VCaP (cell line): ENCODE measurements at regions not wholly inside any gene's neighbourhood (a gene's known extent, or its start where the extent isn't known, plus 50 kb on each side); places are given as distances from the start of the nearest gene placed in this dataset.
A peak's percentile ranks its signal among the peaks of the same experiment; 100 is the strongest.

Source experiments
- H3K27ac ChIP-seq: fragments of 450-650 bp; 2 replicates; pipeline ENCODE4 v1.5.1; 2017
- TF ChIP-seq, protein P1 (sequence below): fragments of 450-650 bp; conservative IDR thresholded peaks from 2 replicates; pipeline ENCODE4 v1.5.1; 2017; ENCODE audit warnings: mild to moderate bottlenecking, moderate library complexity

GRCh38 chr5:117889596-117889995, 1098.8 kb downstream of the DTWD2 start:
- TF ChIP-seq, protein P1, sequence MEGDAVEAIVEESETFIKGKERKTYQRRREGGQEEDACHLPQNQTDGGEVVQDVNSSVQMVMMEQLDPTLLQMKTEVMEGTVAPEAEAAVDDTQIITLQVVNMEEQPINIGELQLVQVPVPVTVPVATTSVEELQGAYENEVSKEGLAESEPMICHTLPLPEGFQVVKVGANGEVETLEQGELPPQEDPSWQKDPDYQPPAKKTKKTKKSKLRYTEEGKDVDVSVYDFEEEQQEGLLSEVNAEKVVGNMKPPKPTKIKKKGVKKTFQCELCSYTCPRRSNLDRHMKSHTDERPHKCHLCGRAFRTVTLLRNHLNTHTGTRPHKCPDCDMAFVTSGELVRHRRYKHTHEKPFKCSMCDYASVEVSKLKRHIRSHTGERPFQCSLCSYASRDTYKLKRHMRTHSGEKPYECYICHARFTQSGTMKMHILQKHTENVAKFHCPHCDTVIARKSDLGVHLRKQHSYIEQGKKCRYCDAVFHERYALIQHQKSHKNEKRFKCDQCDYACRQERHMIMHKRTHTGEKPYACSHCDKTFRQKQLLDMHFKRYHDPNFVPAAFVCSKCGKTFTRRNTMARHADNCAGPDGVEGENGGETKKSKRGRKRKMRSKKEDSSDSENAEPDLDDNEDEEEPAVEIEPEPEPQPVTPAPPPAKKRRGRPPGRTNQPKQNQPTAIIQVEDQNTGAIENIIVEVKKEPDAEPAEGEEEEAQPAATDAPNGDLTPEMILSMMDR = no peak

GRCh38 chr5:117888688-117889087, 1099.7 kb downstream of the DTWD2 start:
- peak overlapping the region; percentile 52 for H3K27ac ChIP-seq
- TF ChIP-seq, protein P1 = no peak

More at GRCh38 chr5:117889596-117889995, 1098.8 kb downstream of the DTWD2 start:
- peak overlapping the region; percentile 52 for H3K27ac ChIP-seq

- H3K27ac ChIP-seq = peak overlapping the region; percentile 91
- TF ChIP-seq, protein P1 = no peak
Observed at GRCh38 chr5:117881426-117882230, 1106.7 kb downstream of the DTWD2 start.

GRCh38 chr5:117880932-117881331, 1107.4 kb downstream of the DTWD2 start:
- peak overlapping the region; percentile 91 for H3K27ac ChIP-seq
- TF ChIP-seq, protein P1 = no peak

- H3K27ac ChIP-seq = no peak overlapping the region
- TF ChIP-seq, protein P1 = no peak
Observed at GRCh38 chr5:117877731-117878130, 1110.6 kb downstream of the DTWD2 start.

GRCh38 chr5:117872798-117873368, 1115.5 kb downstream of the DTWD2 start:
- H3K27ac ChIP-seq = no peak overlapping the region
- TF ChIP-seq, protein P1 = no peak

DNA sequence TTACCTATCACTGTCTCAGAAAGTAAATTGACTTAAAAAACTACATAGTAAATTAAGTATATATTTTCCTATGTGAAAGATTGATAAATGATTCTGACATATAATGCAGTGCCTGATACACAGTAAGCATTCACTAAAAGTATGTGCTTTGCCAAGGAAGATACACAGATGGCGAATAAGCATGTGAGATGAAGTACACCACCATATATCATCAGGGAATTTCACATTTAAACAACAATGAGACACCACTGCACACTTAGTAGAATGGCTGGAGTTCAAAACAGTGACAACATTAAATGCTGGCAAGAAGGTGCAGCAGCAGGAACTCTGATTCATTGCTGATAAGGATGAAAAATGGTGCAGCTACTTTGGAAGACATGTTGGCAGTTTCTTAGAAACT, 1118.8 kb downstream of the DTWD2 start:
- TF ChIP-seq, protein P1 = no peak
- H3K27ac ChIP-seq = no peak overlapping the region
